OCI-LY3 (cell line): ENCODE measurements at regions not wholly inside any gene's neighbourhood (a gene's known extent, or its start where the extent isn't known, plus 50 kb on each side); places are given as distances from the start of the nearest gene placed in this dataset.
"Not testable (repeated sequence)": the region's sequence is repeated elsewhere in the genome, so short reads cannot be mapped to it uniquely, and the experiment has no call there.

ENCODE experiments used
- H2AFZ ChIP-seq: fragments of 200-600, 300-600 bp; shearing (Covaris generic); 2 replicates; pipeline ENCODE4 v1.6.0; 2014; ENCODE audit warnings: antibody characterized with exemption, low read depth, low read length
- H3K27ac ChIP-seq: fragments of 200-600, 300-600 bp; sonication (generic); 2 replicates; pipeline ENCODE4 v1.5.1; 2014; ENCODE audit warnings: mild to moderate bottlenecking, low read length, moderate library complexity, mixed read lengths
- H3K27me3 ChIP-seq: fragments of 200-600, 300-600 bp; sonication (generic); 2 replicates; pipeline ENCODE4 v1.6.1; 2014; ENCODE audit warnings: low read depth, low read length, mixed read lengths
- H3K36me3 ChIP-seq: fragments of 200-600, 300-600 bp; sonication (generic); replicated peaks from 2 replicates; pipeline ENCODE3; 2014; ENCODE audit warnings: low read depth, low read length, mixed read lengths
- H3K4me1 ChIP-seq: fragments of 300-600, 200-600 bp; sonication (generic); 2 replicates; pipeline ENCODE4 v1.6.1; 2014; ENCODE audit warnings: low read length, mixed read lengths
- H3K4me2 ChIP-seq: fragments of 200-600, 300-600 bp; sonication (generic); 2 replicates; pipeline ENCODE4 v1.6.1; 2014; ENCODE audit warnings: low read length, mixed read lengths
- H3K4me3 ChIP-seq: fragments of 300-600, 200-600 bp; sonication (generic); 2 replicates; pipeline ENCODE4 v1.5.1; 2014; ENCODE audit warnings: antibody characterized with exemption, mild to moderate bottlenecking, low read length, moderate library complexity
- H3K79me2 ChIP-seq: fragments of 300-600, 200-600 bp; shearing (Covaris generic); 2 replicates; pipeline ENCODE4 v1.6.1; 2014; ENCODE audit warnings: mild to moderate bottlenecking, low read length, mixed read lengths
- H3K9ac ChIP-seq: fragments of 300-600, 200-600 bp; shearing (Covaris generic); 2 replicates; pipeline ENCODE4 v1.6.0; 2014; ENCODE audit warnings: mild to moderate bottlenecking, low read length, moderate library complexity
- H3K9me3 ChIP-seq: fragments of 200-600, 300-600 bp; shearing (Covaris generic); 2 replicates; pipeline ENCODE4 v1.6.1; 2014; ENCODE audit warnings: low read length, mixed read lengths; ENCODE audit not compliant: insufficient read depth
- H4K20me1 ChIP-seq: fragments of 200-600, 300-600 bp; sonication (generic); 2 replicates; pipeline ENCODE4 v1.6.1; 2016; ENCODE audit warnings: low read length, mixed read lengths; ENCODE audit not compliant: insufficient read depth
- EZH2phosphoT487 ChIP-seq: fragments of 200-600 bp; shearing (Covaris generic); IDR thresholded peaks from 2 replicates; pipeline ENCODE4 v1.6.1; 2018; ENCODE audit warnings: antibody characterized with exemption, mixed run types, low read depth
- TF ChIP-seq, protein P1 (sequence below): fragments of 200-600, 300-600 bp; sonication (generic); IDR thresholded peaks from 2 replicates; pipeline ENCODE4 v1.5.1; 2014; ENCODE audit warnings: antibody characterized with exemption, low read length, low read depth

DNA sequence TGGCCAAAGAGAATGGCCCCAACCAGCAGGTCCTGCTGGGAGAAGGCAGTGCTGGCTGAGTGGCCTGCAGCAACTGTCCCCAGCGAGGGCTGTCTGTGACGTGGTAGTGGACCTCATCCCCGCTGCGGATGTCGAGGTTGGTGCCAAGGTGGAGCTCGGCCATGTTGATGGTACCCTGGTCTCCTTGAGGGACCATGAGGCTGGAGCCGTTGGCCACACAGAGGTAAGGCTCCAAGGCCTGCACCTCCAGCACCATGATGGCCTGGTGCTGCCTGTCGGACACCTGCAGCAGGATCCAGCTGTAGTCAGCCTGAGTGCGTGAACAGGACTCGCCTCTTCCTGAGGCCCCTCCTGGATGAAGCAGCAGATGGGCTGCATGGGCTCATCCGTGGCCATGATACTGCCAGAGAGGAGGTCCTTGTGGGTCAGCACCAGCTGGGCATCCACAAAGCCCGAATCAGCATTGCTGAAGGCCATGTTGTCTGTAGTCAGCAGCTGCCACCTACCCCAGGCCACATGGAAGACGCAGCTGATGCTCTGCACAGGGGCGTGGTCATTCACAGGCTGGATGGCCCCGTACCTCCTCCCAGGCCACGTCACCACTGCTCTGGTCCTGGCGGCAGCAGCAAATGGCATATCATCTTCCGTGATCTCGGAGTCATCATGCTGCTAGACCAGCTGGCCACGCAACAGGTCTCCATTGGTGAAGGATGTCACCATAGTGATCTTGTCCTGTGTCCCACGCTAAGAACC lies 167.5 kb downstream of the GOLGA6L4 start:
- no peaks in the 10 kb centered on the region for H3K79me2 ChIP-seq
- no peak overlapping the region for H2AFZ ChIP-seq
- TF ChIP-seq EZH2phosphoT487: no peak
- TF ChIP-seq, protein P1, sequence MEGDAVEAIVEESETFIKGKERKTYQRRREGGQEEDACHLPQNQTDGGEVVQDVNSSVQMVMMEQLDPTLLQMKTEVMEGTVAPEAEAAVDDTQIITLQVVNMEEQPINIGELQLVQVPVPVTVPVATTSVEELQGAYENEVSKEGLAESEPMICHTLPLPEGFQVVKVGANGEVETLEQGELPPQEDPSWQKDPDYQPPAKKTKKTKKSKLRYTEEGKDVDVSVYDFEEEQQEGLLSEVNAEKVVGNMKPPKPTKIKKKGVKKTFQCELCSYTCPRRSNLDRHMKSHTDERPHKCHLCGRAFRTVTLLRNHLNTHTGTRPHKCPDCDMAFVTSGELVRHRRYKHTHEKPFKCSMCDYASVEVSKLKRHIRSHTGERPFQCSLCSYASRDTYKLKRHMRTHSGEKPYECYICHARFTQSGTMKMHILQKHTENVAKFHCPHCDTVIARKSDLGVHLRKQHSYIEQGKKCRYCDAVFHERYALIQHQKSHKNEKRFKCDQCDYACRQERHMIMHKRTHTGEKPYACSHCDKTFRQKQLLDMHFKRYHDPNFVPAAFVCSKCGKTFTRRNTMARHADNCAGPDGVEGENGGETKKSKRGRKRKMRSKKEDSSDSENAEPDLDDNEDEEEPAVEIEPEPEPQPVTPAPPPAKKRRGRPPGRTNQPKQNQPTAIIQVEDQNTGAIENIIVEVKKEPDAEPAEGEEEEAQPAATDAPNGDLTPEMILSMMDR: no peak
- H4K20me1 ChIP-seq: no peaks in the 10 kb centered on the region
- H3K9ac ChIP-seq: no peak overlapping the region
- H3K36me3 ChIP-seq: no peaks in the 10 kb centered on the region
- no peak overlapping the region for H3K4me2 ChIP-seq
- H3K27me3 ChIP-seq: no peaks in the 10 kb centered on the region
- no peaks in the 10 kb centered on the region for H3K4me1 ChIP-seq
- H3K27ac ChIP-seq: no peak overlapping the region
- no peaks in the 10 kb centered on the region for H3K9me3 ChIP-seq
- H3K4me3 ChIP-seq: no peak overlapping the region

DNA sequence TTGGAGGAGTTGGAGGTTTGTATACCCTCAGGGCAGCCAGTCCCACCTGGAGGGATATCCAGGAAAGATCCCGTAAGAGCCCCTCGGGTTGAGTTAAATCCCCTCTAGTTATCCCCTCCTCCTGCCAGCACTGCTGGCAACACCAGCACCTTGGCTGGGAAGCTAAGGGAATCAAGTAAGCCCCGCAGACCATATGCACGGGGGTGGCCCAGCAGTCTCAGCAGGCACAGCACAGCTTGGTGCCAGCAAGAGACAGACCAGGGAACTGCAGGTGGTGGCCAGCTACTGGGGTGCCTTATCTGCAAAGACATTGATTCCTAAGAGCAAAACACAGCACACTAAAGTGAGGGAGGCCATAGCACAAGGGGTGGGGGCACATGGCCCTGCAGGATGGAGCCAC lies 173.8 kb downstream of the GOLGA6L4 start:
- not testable (repeated sequence) for H4K20me1 ChIP-seq

DNA sequence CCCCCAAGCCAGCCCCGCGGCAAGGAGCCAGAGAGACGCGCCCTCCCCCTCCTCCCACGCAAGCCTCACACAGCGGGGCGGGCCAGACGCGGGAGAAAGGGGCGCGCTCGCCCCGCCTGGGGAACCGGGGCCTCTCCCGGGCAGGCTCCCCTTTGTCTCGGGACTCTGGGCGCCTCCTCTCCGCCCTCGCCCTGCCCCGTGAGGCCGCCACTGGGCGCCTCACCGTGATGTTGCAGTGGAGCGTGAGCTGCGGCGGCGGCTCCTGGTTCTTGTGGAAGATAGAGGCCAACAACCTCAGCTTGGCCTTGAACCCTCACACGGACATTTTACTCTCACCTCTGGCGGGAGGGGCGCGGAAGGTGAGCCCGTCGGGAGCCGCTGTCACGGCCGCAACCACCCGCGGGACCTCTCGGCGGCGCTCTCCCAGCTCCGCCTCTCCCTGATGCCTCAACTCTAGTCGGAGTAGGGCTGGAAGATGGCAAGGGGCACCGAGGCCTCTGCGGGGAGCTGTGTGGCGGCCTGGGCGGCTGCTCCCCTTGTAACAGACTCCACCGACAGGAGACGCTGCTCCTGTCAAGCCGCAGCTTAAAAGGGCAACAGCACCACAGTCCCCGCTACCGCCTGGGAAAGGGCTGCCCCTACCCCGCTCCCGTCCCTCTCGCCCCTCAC lies 179.2 kb upstream of the ZSCAN2 start:
- H3K79me2 ChIP-seq, H3K9me3 ChIP-seq, H3K4me2 ChIP-seq, H3K27me3 ChIP-seq, H2AFZ ChIP-seq, H3K36me3 ChIP-seq, H4K20me1 ChIP-seq, H3K9ac ChIP-seq, H3K27ac ChIP-seq, H3K4me1 ChIP-seq: not testable (repeated sequence)
- peak overlapping the region; percentile 63 for H3K4me3 ChIP-seq

More for the DNA sequence above, 173.8 kb downstream of the GOLGA6L4 start:
- H3K9me3 ChIP-seq, H3K9ac ChIP-seq, H3K4me3 ChIP-seq, H3K4me2 ChIP-seq, H3K4me1 ChIP-seq, H3K27me3 ChIP-seq, H2AFZ ChIP-seq, H3K27ac ChIP-seq, H3K79me2 ChIP-seq, H3K36me3 ChIP-seq: not testable (repeated sequence)

DNA sequence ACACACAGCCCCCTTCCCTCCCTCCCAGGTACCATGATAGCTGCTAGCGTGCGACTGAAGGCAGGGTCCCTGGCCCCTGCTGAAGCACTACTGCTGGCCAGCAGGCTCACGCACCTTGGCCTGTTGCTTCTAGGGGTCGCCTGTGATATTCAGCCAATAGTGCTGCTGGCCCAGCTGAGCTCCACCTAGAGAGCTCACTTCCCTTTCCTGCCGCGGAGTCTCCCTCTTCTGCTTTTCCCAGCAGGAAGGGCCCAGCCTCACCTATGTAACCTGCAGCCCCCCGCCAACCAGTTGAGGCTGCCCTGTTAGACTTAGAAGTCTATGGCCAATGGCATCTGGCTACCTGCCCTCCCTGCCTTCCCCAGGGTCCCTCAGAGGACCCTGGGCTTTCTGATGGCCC lies 175.5 kb upstream of the ZSCAN2 start:
- H3K79me2 ChIP-seq, H3K9ac ChIP-seq, H3K27me3 ChIP-seq, H3K27ac ChIP-seq, H3K4me1 ChIP-seq, H3K4me2 ChIP-seq, H4K20me1 ChIP-seq, H3K36me3 ChIP-seq, H2AFZ ChIP-seq, H3K9me3 ChIP-seq, H3K4me3 ChIP-seq: not testable (repeated sequence)

DNA sequence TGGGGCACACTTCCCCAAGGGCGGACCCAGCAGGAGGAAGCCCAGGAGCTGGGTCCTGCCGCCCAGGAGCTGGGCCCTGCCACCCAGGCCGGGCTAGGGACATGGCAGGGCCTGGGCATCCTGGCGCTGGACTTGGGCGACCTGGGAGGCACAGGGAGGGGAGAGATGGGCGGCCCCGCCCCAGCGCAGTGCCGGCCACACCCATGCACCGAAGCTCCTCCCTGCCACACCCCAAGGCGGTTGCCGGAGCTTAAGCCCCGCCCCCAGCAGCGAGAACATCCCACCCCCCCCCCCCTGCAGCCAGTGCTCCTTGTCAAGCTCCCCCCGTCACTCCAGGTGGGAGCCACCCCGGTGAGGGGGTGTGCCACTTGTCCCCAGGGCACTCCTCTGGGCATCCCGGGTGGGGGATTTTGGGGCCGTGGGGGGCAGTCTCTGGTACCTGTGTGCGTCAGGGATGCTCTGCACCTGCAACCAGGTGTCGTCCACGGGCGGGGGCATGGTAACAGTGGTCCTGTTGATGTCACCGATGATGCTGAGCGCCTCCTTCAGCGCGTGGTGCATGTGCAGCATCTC lies 127.4 kb upstream of the ZSCAN2 start:
- not testable (repeated sequence) for H3K9ac ChIP-seq, H3K4me1 ChIP-seq, H3K4me3 ChIP-seq, H3K79me2 ChIP-seq, H3K36me3 ChIP-seq, H4K20me1 ChIP-seq, H3K27ac ChIP-seq, H2AFZ ChIP-seq, H3K27me3 ChIP-seq, H3K9me3 ChIP-seq, H3K4me2 ChIP-seq

DNA sequence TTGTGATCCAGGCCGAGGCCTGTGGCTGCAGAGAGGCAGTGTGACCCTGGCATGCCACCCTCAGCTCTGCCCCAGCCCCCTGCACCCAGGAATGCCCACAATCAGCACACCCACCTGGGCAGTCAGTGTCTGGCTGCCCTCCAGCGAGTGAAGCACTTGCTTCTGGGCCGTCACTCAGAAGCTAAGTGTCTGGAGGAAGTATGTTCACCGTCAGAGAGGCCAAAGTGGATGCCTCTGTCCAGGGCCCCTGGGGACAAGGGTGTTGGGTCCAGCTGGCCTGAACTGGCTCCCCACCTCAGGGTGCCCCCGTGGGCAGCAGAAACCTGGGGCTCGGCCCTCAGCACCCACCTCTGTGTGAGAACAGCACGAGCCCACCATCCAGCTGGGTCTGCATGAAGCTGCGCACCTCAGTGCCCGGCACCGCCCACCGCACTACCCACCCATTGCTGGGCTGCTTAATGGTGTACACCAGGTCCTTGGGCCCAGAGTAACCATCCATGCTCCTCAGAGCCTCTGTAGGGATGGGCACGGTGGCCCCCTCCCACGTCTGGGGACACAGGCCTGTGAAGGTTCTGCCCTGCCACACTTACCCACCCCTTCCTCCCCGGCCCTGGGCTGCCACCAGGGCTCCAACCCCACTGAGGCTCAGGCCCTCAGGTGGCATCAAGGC lies 124.3 kb upstream of the ZSCAN2 start:
- not testable (repeated sequence) for H2AFZ ChIP-seq, H3K9ac ChIP-seq, H3K27me3 ChIP-seq, H3K4me2 ChIP-seq, H3K79me2 ChIP-seq, H3K36me3 ChIP-seq, H3K4me1 ChIP-seq, H3K27ac ChIP-seq, H3K9me3 ChIP-seq, H3K4me3 ChIP-seq, H4K20me1 ChIP-seq

DNA sequence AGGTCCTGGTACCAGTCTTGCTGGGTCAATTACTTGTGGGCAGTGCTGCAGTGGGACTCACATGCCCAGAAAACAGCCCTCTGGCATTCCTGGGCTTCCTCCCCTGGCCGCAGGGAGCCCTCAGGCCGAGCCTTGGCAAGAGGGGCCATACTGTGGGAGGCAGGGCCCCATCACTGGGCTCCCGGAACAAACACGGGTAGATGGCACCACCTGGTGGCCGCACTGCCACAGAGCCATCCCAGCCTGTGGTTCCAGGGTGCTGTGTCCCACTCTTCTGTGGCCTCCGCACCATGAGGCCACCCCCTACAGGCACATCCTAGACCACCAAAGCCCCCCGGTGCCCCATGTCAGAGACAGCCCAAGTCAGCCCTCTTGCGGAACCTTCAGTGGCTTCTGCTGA lies 123.3 kb upstream of the ZSCAN2 start:
- not testable (repeated sequence) for H3K9me3 ChIP-seq, H3K4me2 ChIP-seq, H3K9ac ChIP-seq, H3K4me3 ChIP-seq, H3K27me3 ChIP-seq, H3K36me3 ChIP-seq, H3K79me2 ChIP-seq, H4K20me1 ChIP-seq, H2AFZ ChIP-seq, H3K27ac ChIP-seq, H3K4me1 ChIP-seq

DNA sequence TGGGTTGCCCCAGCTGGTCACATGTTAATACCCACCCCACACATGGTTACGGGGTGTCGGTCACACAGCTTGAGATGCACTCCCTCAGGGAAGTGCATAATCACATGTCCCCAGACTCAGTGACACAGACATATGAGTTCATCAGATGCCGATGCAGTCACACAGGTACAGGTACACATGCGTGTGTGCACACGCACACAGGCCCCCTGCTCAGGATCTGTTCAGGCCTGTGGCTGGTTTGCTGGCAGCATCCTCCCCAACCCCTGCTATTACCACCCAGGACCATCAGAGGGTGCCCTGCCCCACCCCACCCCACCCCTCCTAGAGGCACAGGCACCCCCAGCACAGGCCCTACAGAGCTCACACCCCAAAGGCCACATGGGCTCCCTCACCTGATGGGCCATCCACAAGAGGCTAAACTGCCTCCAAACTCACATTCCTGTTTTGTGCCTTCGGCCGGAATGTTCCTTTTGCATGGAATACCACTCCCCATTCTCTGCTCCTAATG lies 120.6 kb upstream of the ZSCAN2 start:
- not testable (repeated sequence) for H3K9me3 ChIP-seq, H3K4me3 ChIP-seq, H3K4me2 ChIP-seq, H3K9ac ChIP-seq, H2AFZ ChIP-seq, H4K20me1 ChIP-seq, H3K4me1 ChIP-seq, H3K36me3 ChIP-seq, H3K79me2 ChIP-seq, H3K27me3 ChIP-seq, H3K27ac ChIP-seq
